SU-DHL-6 (cell line): ENCODE measurements at regions not wholly inside any gene's neighbourhood (a gene's known extent, or its start where the extent isn't known, plus 50 kb on each side); places are given as distances from the start of the nearest gene placed in this dataset.

Source experiments
- H2AFZ ChIP-seq: fragments of 200-600 bp; sonication (generic); 2 replicates; pipeline ENCODE4 v1.6.1; 2014; ENCODE audit warnings: low read depth, mild to moderate bottlenecking, moderate library complexity, mixed read lengths, antibody characterized with exemption, low read length; ENCODE audit not compliant: severe bottlenecking
- H3F3A ChIP-seq: fragments of 200-600 bp; shearing (Covaris generic); 2 replicates; pipeline ENCODE4 v1.6.0; 2016; ENCODE audit warnings: antibody characterized with exemption, mild to moderate bottlenecking; ENCODE audit not compliant: insufficient read depth
- H3K27ac ChIP-seq: fragments of 200-600 bp; sonication (generic); 2 replicates; pipeline ENCODE4 v1.5.1; 2016; ENCODE audit warnings: low read depth, mild to moderate bottlenecking, low read length, moderate library complexity, mixed read lengths
- H3K27me3 ChIP-seq: fragments of 200-600 bp; sonication (generic), shearing (Covaris generic); 2 replicates; pipeline ENCODE4 v1.6.0; 2014; ENCODE audit warnings: mild to moderate bottlenecking, low read length
- H3K36me3 ChIP-seq: fragments of 200-600 bp; sonication (generic); 2 replicates; pipeline ENCODE4 v1.6.1; 2014; ENCODE audit warnings: mild to moderate bottlenecking, low read length, mixed read lengths
- H3K4me2 ChIP-seq: fragments of 300-600, 200-600 bp; shearing (Covaris generic), sonication (generic); 2 replicates; pipeline ENCODE4 v1.6.0; 2014; ENCODE audit warnings: low read length, low read depth, mild to moderate bottlenecking; ENCODE audit not compliant: poor library complexity, severe bottlenecking
- H3K4me3 ChIP-seq: fragments of 200-600 bp; sonication (generic); 2 replicates; pipeline ENCODE4 v1.5.1; 2014; ENCODE audit warnings: antibody characterized with exemption, low read length, mild to moderate bottlenecking, mixed read lengths; ENCODE audit not compliant: insufficient read depth, poor library complexity, severe bottlenecking
- H3K79me2 ChIP-seq: fragments of 200-600 bp; sonication (generic); 2 replicates; pipeline ENCODE4 v1.6.1; 2014; ENCODE audit warnings: mild to moderate bottlenecking, low read length, moderate library complexity; ENCODE audit not compliant: insufficient read depth
- H3K9ac ChIP-seq: fragments of 200-600 bp; sonication (generic); 2 replicates; pipeline ENCODE4 v1.7.0; 2014; ENCODE audit warnings: mild to moderate bottlenecking, low read length
- H3K9me2 ChIP-seq: fragments of 200-600 bp; sonication (generic); replicated peaks from 2 replicates; pipeline ENCODE4 v1.6.1; 2014; ENCODE audit warnings: low read length; ENCODE audit not compliant: insufficient read depth
- H3K9me3 ChIP-seq: fragments of 200-600 bp; sonication (generic); 2 replicates; pipeline ENCODE4 v1.6.1; 2014; ENCODE audit warnings: low read length, mixed read lengths; ENCODE audit not compliant: insufficient read depth
- H4K20me1 ChIP-seq: fragments of 200-600 bp; sonication (generic); 2 replicates; pipeline ENCODE4 v1.6.1; 2014; ENCODE audit warnings: low read depth, mild to moderate bottlenecking, antibody characterized with exemption, low read length, moderate library complexity, mixed read lengths
- EZH2phosphoT487 ChIP-seq: fragments of 200-600 bp; sonication (generic), shearing (Covaris generic); conservative IDR thresholded peaks from 2 replicates; pipeline ENCODE4 v1.6.1; 2018; ENCODE audit warnings: mild to moderate bottlenecking, antibody characterized with exemption, low read length, moderate library complexity, mixed read lengths
- TF ChIP-seq, protein P1 (sequence below): fragments of 200-600 bp; sonication (generic); IDR thresholded peaks from one replicate; pipeline ENCODE4 v1.5.1; 2017; ENCODE audit warnings: antibody characterized with exemption, mild to moderate bottlenecking, low read length, moderate library complexity; ENCODE audit not compliant: insufficient read depth, poor library complexity, severe bottlenecking

DNA sequence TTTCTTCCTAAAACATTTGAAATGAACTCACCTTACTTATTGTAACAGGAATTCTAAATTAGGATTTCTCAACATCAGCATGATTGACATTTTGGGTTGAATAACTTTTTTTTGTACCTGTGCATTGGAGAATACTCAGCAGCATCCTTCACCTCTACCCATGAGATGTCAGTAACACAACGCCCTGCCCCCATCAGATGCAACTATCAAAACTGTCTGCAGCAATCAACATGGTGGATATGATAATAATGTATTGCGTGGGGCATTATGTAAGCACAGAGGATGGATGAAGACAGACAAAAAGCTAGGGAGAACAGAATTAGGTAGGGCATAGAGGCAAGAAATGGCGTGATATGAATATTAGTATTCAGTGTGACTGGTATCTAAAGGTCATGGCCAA, 94.1 kb downstream of the PLK2 start:
- H4K20me1 ChIP-seq = no peaks in the 10 kb centered on the region
- no peak for TF ChIP-seq EZH2phosphoT487
- TF ChIP-seq, protein P1, sequence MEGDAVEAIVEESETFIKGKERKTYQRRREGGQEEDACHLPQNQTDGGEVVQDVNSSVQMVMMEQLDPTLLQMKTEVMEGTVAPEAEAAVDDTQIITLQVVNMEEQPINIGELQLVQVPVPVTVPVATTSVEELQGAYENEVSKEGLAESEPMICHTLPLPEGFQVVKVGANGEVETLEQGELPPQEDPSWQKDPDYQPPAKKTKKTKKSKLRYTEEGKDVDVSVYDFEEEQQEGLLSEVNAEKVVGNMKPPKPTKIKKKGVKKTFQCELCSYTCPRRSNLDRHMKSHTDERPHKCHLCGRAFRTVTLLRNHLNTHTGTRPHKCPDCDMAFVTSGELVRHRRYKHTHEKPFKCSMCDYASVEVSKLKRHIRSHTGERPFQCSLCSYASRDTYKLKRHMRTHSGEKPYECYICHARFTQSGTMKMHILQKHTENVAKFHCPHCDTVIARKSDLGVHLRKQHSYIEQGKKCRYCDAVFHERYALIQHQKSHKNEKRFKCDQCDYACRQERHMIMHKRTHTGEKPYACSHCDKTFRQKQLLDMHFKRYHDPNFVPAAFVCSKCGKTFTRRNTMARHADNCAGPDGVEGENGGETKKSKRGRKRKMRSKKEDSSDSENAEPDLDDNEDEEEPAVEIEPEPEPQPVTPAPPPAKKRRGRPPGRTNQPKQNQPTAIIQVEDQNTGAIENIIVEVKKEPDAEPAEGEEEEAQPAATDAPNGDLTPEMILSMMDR = no peak
- no peaks in the 10 kb centered on the region for H3K36me3 ChIP-seq
- H3K79me2 ChIP-seq = no peaks in the 10 kb centered on the region
- no peak overlapping the region for H3K9ac ChIP-seq
- no peak overlapping the region for H2AFZ ChIP-seq
- H3K27ac ChIP-seq = no peak overlapping the region
- no peak overlapping the region for H3K4me2 ChIP-seq
- no peaks in the 10 kb centered on the region for H3F3A ChIP-seq
- no peaks in the 10 kb centered on the region for H3K9me2 ChIP-seq
- H3K27me3 ChIP-seq = no peaks in the 10 kb centered on the region
- no peaks in the 10 kb centered on the region for H3K9me3 ChIP-seq
- H3K4me3 ChIP-seq = no peak overlapping the region

DNA sequence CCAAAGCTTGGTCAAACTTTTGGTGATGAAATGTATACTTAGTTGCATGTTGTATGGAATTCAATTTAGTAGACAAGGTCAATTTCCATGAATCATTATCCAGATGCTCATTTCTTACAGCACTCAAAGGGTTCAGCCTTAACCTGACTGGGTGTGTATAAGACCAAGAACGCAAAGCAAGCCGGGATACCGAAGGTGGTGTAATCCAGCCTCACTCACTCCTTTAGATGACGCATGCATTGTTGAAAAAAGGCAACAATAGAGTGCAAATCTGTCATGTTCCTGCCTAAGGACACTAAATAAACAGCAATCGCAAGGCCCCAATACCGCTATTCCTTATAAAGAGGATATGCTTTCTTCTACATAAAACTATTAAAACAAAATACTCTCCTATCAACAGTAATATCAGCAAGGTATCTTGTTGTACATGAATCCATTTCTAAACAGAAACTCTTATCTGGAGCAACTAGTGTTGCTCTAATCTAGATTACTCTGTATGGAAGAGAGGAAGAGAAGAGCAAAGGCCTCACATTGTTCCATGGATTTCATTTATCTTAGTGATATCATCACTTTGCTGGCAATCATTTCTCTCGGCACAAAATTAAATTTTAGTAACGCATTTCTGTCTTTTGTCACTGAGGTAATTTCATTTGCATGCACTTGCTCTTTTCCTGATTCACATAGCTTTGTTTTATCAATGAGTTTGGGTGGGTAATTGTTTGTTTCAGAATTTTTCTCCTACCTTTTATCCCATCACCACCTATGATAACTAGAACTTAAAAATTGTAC, 96.2 kb downstream of the PLK2 start:
- H3K9me3 ChIP-seq = no peaks in the 10 kb centered on the region
- no peaks in the 10 kb centered on the region for H4K20me1 ChIP-seq
- no peak for TF ChIP-seq EZH2phosphoT487
- TF ChIP-seq, protein P1 = no peak
- no peaks in the 10 kb centered on the region for H3F3A ChIP-seq
- H3K9me2 ChIP-seq = no peaks in the 10 kb centered on the region
- no peak overlapping the region for H3K9ac ChIP-seq
- H3K79me2 ChIP-seq = no peaks in the 10 kb centered on the region
- no peak overlapping the region for H3K4me3 ChIP-seq
- H2AFZ ChIP-seq = no peak overlapping the region
- no peaks in the 10 kb centered on the region for H3K36me3 ChIP-seq
- H3K4me2 ChIP-seq = no peak overlapping the region
- no peak overlapping the region for H3K27ac ChIP-seq
- no peaks in the 10 kb centered on the region for H3K27me3 ChIP-seq

GRCh38 chr5:58362135-58362534, 97.8 kb downstream of the PLK2 start:
- H3K4me3 ChIP-seq = no peak overlapping the region
- no peaks in the 10 kb centered on the region for H3K36me3 ChIP-seq
- TF ChIP-seq EZH2phosphoT487 = no peak
- no peak overlapping the region for H2AFZ ChIP-seq
- H3F3A ChIP-seq = no peaks in the 10 kb centered on the region
- no peak overlapping the region for H3K9ac ChIP-seq
- H3K9me2 ChIP-seq = no peaks in the 10 kb centered on the region
- H3K79me2 ChIP-seq = no peaks in the 10 kb centered on the region
- H4K20me1 ChIP-seq = no peaks in the 10 kb centered on the region
- no peaks in the 10 kb centered on the region for H3K27me3 ChIP-seq
- no peak overlapping the region for H3K27ac ChIP-seq
- H3K9me3 ChIP-seq = no peaks in the 10 kb centered on the region
- no peak overlapping the region for H3K4me2 ChIP-seq

- H3K4me2 ChIP-seq = no peak overlapping the region
- H4K20me1 ChIP-seq = no peaks in the 10 kb centered on the region
- no peaks in the 10 kb centered on the region for H3K9me3 ChIP-seq
- H3K36me3 ChIP-seq = no peaks in the 10 kb centered on the region
- H3K27ac ChIP-seq = no peak overlapping the region
- H3K4me3 ChIP-seq = no peak overlapping the region
- H3F3A ChIP-seq = no peaks in the 10 kb centered on the region
- H3K9me2 ChIP-seq = no peaks in the 10 kb centered on the region
- H3K79me2 ChIP-seq = no peaks in the 10 kb centered on the region
- no peak overlapping the region for H3K9ac ChIP-seq
- TF ChIP-seq EZH2phosphoT487 = no peak
- TF ChIP-seq, protein P1 = no peak
- no peaks in the 10 kb centered on the region for H3K27me3 ChIP-seq
- H2AFZ ChIP-seq = no peak overlapping the region
Measured at GRCh38 chr5:58360794-58361193, 99.1 kb downstream of the PLK2 start.
